Right atrium auricular region (tissue), 2 donors: ENCODE measurements at regions not wholly inside any gene's neighbourhood (a gene's known extent, or its start where the extent isn't known, plus 50 kb on each side); places are given as distances from the start of the nearest gene placed in this dataset.

Experiments
- DNase-seq: peaks from one replicate; pipeline ENCODE4 v3.0.0-alpha.2; 2019; ENCODE audit warnings: low spot score
- H3K27ac ChIP-seq, 2 donors: fragments of 200-600 bp; sonication (generic); 1 replicate in 1 of 2; 2 replicates in 1 of 2; pipeline ENCODE4 v1.5.1; 2016 to 2019
- H3K27me3 ChIP-seq, 2 donors: fragments of 200-600 bp; sonication (generic); one replicate each; pipeline versions ENCODE4 v1.5.1 to v1.6.0; 2017 to 2019
- H3K36me3 ChIP-seq: fragments of 200-600 bp; sonication (generic); one replicate; pipeline ENCODE4 v1.5.1; 2016
- H3K4me1 ChIP-seq, 2 donors: fragments of 200-600 bp; sonication (generic); one replicate each; pipeline versions ENCODE4 v1.5.1 to v1.6.0; 2017 to 2019
- H3K4me3 ChIP-seq, 2 donors: fragments of 200-600 bp; sonication (generic); 1 replicate in 1 of 2; 2 replicates in 1 of 2; pipeline ENCODE4 v1.5.1; 2017 to 2019; ENCODE audit warnings: mild to moderate bottlenecking in 1 of 2, moderate library complexity in 1 of 2
- H3K9me3 ChIP-seq, 2 donors: fragments of 200-600 bp; sonication (generic); one replicate each; pipeline ENCODE4 v1.5.1; 2019
- TF ChIP-seq, protein P1 (sequence below), 2 donors: fragments of 200-600 bp; sonication (generic); IDR thresholded peaks; one replicate each; pipeline ENCODE4 v1.5.1; 2019; ENCODE audit warnings: antibody characterized with exemption in 2 of 2

DNA sequence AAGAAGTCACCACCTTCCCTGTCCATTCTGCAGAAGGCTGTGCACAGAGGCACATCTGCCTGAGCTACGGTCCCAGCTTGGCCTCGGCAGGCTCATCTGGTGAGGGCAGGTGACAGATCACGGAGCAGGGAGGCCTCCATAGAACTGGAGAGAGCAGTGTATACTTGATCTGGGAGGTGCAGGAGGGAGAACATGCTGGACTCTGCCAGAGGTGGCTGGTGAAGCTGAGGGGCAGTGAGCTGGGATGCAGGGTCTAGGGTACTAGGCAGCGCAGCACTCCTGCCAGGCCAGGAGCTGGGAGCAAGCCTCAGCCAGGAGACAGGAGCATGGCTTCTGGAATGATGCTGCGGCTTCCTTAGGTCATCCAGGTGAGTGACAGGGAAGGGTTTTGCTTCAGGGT lies 553.0 kb downstream of the TCERG1L start:
- Histone ChIP-seq H3K4me3 (no peak overlapping the region), H3K9me3 (no peaks in the 10 kb centered on the region), H3K4me1 (no peaks in the 10 kb centered on the region), H3K27me3 (no peaks in the 10 kb centered on the region), H3K36me3 (no peaks in the 10 kb centered on the region), H3K27ac (no peak overlapping the region)
- no peak for DNase-seq
- TF ChIP-seq, protein P1, sequence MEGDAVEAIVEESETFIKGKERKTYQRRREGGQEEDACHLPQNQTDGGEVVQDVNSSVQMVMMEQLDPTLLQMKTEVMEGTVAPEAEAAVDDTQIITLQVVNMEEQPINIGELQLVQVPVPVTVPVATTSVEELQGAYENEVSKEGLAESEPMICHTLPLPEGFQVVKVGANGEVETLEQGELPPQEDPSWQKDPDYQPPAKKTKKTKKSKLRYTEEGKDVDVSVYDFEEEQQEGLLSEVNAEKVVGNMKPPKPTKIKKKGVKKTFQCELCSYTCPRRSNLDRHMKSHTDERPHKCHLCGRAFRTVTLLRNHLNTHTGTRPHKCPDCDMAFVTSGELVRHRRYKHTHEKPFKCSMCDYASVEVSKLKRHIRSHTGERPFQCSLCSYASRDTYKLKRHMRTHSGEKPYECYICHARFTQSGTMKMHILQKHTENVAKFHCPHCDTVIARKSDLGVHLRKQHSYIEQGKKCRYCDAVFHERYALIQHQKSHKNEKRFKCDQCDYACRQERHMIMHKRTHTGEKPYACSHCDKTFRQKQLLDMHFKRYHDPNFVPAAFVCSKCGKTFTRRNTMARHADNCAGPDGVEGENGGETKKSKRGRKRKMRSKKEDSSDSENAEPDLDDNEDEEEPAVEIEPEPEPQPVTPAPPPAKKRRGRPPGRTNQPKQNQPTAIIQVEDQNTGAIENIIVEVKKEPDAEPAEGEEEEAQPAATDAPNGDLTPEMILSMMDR (IDR thresholded peaks at IDR 0.05), result no peak

DNA sequence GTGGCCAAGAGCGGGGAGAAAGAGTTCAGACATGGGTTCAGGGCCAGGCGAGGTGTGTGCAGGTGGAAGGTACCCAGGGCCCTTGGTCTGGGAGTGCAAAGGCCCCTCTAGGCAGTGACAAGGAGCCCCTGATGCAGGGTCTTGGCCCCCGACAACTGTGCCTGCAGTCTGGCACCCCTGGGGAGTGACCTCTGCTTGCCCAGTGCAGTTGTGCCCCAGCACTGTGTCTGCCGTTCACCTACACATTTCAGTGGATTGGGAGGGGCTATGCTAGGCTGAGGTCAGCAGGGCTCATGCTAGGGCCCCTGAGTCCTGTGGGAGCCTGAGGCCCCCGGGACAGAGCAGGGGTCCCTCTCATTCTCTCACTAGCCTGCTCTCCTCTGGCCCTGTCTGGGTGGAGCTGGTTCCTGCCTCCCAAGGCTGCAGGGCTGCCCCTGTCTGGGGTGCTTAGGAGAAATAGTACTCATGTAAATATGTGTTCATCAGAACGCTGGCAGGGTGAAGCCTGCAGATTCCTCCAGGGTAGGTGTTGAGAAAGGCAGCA lies 550.4 kb downstream of the TCERG1L start:
- Histone ChIP-seq H3K36me3 (no peaks in the 10 kb centered on the region), H3K4me3 (no peak overlapping the region), H3K27me3 (no peaks in the 10 kb centered on the region), H3K9me3 (no peaks in the 10 kb centered on the region), H3K4me1 (no peaks in the 10 kb centered on the region), H3K27ac (no peak overlapping the region)
- TF ChIP-seq, protein P1 (IDR thresholded peaks at IDR 0.05), result no peak
- no peak for DNase-seq

DNA sequence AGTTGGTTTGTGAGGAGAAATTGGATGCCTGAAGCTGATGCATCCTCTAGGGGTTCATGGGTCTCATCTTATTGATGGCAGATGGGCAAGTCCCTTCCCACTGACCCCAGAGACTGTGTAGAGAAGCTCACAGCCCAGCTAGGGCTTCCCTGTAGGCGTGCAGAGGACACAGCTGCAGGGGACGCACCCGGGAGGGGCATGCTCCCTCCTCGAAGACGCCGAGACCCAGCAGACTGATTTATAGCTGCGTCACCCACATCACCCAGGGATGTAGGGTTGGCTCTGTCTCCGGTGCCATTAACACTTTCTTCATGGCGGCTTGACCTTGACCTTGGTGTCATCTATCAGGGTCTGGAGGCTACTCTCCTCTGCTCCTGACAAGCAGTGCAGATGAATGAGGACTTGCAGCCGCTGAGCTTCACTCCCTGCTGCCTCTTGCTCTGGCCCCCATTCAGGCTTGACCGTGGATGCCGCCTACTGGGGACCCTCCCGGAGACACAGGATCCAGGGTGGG lies 549.7 kb downstream of the TCERG1L start:
- DNase-seq, result no peak
- no peaks in the 10 kb centered on the region for H3K9me3 ChIP-seq
- no peak overlapping the region for H3K4me3 ChIP-seq
- no peaks in the 10 kb centered on the region for H3K27me3 ChIP-seq
- H3K27ac ChIP-seq, result no peak overlapping the region
- no peaks in the 10 kb centered on the region for H3K4me1 ChIP-seq
- TF ChIP-seq, protein P1 (IDR thresholded peaks at IDR 0.05), result no peak
- H3K36me3 ChIP-seq, result no peaks in the 10 kb centered on the region

DNA sequence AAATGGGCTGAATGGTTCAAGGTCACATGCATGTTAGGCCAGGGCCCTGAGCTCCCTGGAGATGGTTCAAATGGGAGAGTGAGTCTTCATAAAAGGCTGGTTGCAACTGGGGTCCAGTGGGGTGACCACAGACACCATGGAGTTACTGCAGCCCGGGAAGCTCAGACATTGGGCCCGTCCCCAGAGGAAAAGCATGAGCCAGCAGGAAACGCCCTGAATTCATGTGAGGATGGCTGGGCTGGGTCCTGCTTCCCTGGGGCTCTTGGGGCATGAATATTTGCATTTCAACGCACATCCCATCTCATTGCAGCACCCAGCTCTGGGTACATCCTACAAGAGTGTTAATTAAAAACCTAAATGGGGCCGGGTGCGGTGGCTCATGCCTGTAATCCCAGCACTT lies 549.0 kb downstream of the TCERG1L start:
- no peak overlapping the region for H3K27ac ChIP-seq
- no peak for DNase-seq
- H3K27me3 ChIP-seq, result no peaks in the 10 kb centered on the region
- TF ChIP-seq, protein P1 (IDR thresholded peaks at IDR 0.05), result no peak
- no peaks in the 10 kb centered on the region for H3K36me3 ChIP-seq
- no peaks in the 10 kb centered on the region for H3K9me3 ChIP-seq
- H3K4me1 ChIP-seq, result no peaks in the 10 kb centered on the region
- H3K4me3 ChIP-seq, result no peak overlapping the region

DNA sequence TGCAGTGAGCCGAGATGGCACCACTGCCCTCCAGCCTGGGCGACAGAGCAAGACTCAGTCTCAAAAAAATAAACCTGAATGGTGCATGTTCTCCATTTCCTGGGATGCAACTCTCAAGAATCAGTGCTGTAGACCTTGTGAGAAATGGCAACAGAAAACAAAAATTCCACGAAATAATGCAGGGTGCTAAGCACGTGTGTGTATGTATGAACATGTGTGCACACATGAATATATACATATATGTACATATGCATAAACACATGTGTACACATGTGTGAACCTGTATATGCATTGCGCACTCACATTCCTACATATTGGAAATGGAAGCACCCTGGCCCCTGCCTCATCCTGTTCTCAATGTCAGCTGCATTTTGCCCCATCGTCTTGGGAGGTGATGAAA lies 548.5 kb downstream of the TCERG1L start:
- no peak overlapping the region for H3K27ac ChIP-seq
- no peaks in the 10 kb centered on the region for H3K27me3 ChIP-seq
- no peaks in the 10 kb centered on the region for H3K4me1 ChIP-seq
- TF ChIP-seq, protein P1 (IDR thresholded peaks at IDR 0.05), result no peak
- H3K4me3 ChIP-seq, result no peak overlapping the region
- peaks cover 0 to 2% of the 10 kb centered on the region in 2 donors for H3K9me3 ChIP-seq
- H3K36me3 ChIP-seq, result no peaks in the 10 kb centered on the region
- no peak for DNase-seq

DNA sequence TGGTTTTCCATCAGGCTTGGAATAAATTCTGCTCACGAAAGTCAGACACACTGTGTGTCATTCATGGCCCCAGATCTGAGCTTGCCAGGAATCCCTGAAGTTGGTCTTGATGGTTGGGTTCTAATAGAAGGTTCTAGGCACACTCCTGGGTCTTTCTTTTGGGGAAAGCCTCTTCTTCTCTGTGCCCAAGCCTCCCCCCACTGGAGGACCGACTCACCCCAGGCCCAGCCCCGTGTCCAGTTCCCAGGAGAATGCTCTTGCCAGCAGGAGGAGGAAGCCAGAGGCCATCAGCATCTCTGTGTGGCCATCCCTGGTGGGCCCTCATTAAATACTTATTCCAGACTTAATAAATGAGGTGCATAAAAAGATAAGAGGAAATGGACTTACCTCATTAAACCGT lies 548.0 kb downstream of the TCERG1L start:
- H3K27ac ChIP-seq, result no peak overlapping the region
- no peaks in the 10 kb centered on the region for H3K27me3 ChIP-seq
- H3K9me3 ChIP-seq, result peaks cover 0 to 5% of the 10 kb centered on the region in 2 donors
- no peak for DNase-seq
- TF ChIP-seq, protein P1 (IDR thresholded peaks at IDR 0.05), result no peak
- H3K36me3 ChIP-seq, result no peaks in the 10 kb centered on the region
- H3K4me3 ChIP-seq, result no peak overlapping the region
- no peaks in the 10 kb centered on the region for H3K4me1 ChIP-seq
